WTC11 (cell line): ENCODE measurements at regions not wholly inside any gene's neighbourhood (a gene's known extent, or its start where the extent isn't known, plus 50 kb on each side); places are given as distances from the start of the nearest gene placed in this dataset.

ENCODE experiments used
- ATAC-seq: fragments of 200-7000 bp; cut with Tn5 transposase; 2 replicates; pipeline ENCODE4 v1.10.0; 2021; ENCODE audit warnings: mild to moderate bottlenecking, moderate library complexity
- CTCF ChIA-PET: fragments of 300-600 bp; sonication (Branson Sonifier 250); formaldehyde crosslinking; loops from one replicate; lab custom pipeline; 2021; ENCODE audit warnings: antibody characterized with exemption; lab: Charles Lee
- POLR2A ChIA-PET: fragments of 350-600 bp; sonication (Branson Sonifier 250); formaldehyde crosslinking; loops from one replicate; lab custom pipeline; 2021; ENCODE audit warnings: antibody characterized with exemption; lab: Charles Lee
- DNase-seq: peaks from one replicate; pipeline ENCODE4 v3.0.0; 2021; ENCODE audit warnings: low spot score
- H3K27ac Mint-ChIP-seq: 2 replicates; pipeline ENCODE4 v1.8.0; 2021; ENCODE audit warnings: mixed read lengths
- H3K27me3 Mint-ChIP-seq: 2 replicates; pipeline ENCODE4 v1.8.0; 2021; ENCODE audit warnings: low read depth, mild to moderate bottlenecking, moderate library complexity, mixed read lengths
- H3K36me3 Mint-ChIP-seq: 2 replicates; pipeline ENCODE4 v1.8.0; 2021; ENCODE audit warnings: mixed read lengths
- H3K4me1 Mint-ChIP-seq: 2 replicates; pipeline ENCODE4 v1.8.0; 2022; ENCODE audit warnings: mixed read lengths
- H3K4me3 Mint-ChIP-seq: 2 replicates; pipeline ENCODE4 v1.8.0; 2021; ENCODE audit warnings: mild to moderate bottlenecking, moderate library complexity, mixed read lengths
- H3K9me3 Mint-ChIP-seq: 2 replicates; pipeline ENCODE4 v1.8.0; 2021; ENCODE audit warnings: mixed read lengths
- AR ChIP-seq: fragments of 250-450 bp; sonication (Bioruptor Pico); IDR thresholded peaks from 2 replicates; pipeline ENCODE4 v1.9.0; 2021; ENCODE audit warnings: mild to moderate bottlenecking
- E2F1 ChIP-seq: sonication (generic); formaldehyde crosslinking; IDR thresholded peaks from 2 replicates; pipeline ENCODE4 v1.8.0; 2022; ENCODE audit warnings: mild to moderate bottlenecking, missing genetic modification reagents
- ELF4 ChIP-seq: sonication (generic); formaldehyde crosslinking; IDR thresholded peaks from 2 replicates; pipeline ENCODE4 v1.8.1; 2022; ENCODE audit warnings: low read depth, mild to moderate bottlenecking, moderate library complexity, missing genetic modification reagents
- ETV6 ChIP-seq: sonication (generic); formaldehyde crosslinking; IDR thresholded peaks from 2 replicates; pipeline ENCODE4 v1.8.1; 2022; ENCODE audit warnings: mild to moderate bottlenecking, missing genetic modification reagents
- GTF2I ChIP-seq: fragments of 250-450 bp; sonication (Bioruptor Pico); conservative IDR thresholded peaks from 2 replicates; pipeline ENCODE4 v1.4.0; 2021; ENCODE audit warnings: mild to moderate bottlenecking
- IRF2 ChIP-seq: sonication (generic); formaldehyde crosslinking; IDR thresholded peaks from 2 replicates; pipeline ENCODE4 v1.8.0; 2022; ENCODE audit warnings: low read depth, missing genetic modification reagents, borderline replicate concordance
- NFE2L1 ChIP-seq: sonication (generic); formaldehyde crosslinking; IDR thresholded peaks from 2 replicates; pipeline ENCODE4 v1.8.1; 2023; ENCODE audit warnings: missing genetic modification reagents
- OVOL2 ChIP-seq: fragments of 250-450 bp; sonication (Bioruptor Pico); IDR thresholded peaks from 2 replicates; pipeline ENCODE4 v1.9.0; 2021; ENCODE audit warnings: mild to moderate bottlenecking, borderline replicate concordance
- RORB ChIP-seq: fragments of 250-450 bp; sonication (Bioruptor Pico); IDR thresholded peaks from 2 replicates; pipeline ENCODE4 v1.9.0; 2021; ENCODE audit warnings: mild to moderate bottlenecking
- ZBTB21 ChIP-seq: sonication (generic); formaldehyde crosslinking; IDR thresholded peaks from 2 replicates; pipeline ENCODE4 v1.8.1; 2023; ENCODE audit warnings: mild to moderate bottlenecking, missing genetic modification reagents, borderline replicate concordance
- ZMAT4 ChIP-seq: fragments of 250-450 bp; sonication (Bioruptor Pico); IDR thresholded peaks from 2 replicates; pipeline ENCODE4 v1.9.0; 2021; ENCODE audit warnings: mild to moderate bottlenecking
- ZNF416 ChIP-seq: fragments of 250-450 bp; sonication (Bioruptor Pico); IDR thresholded peaks from 2 replicates; pipeline ENCODE4 v1.9.0; 2021; ENCODE audit warnings: mild to moderate bottlenecking, inconsistent platforms
- TF ChIP-seq, protein P1 (sequence below): sonication (generic); formaldehyde crosslinking; IDR thresholded peaks from 2 replicates; pipeline ENCODE4 v1.8.1; 2023; ENCODE audit warnings: mild to moderate bottlenecking, missing genetic modification reagents, moderate library complexity
- TF ChIP-seq, protein P2 (sequence below): fragments of 250-450 bp; sonication (Bioruptor Pico); conservative IDR thresholded peaks from 2 replicates; pipeline ENCODE4 v1.9.0; 2021; ENCODE audit warnings: mild to moderate bottlenecking
- TF ChIP-seq, protein P3 (sequence below): sonication (generic); formaldehyde crosslinking; conservative IDR thresholded peaks from 2 replicates; pipeline ENCODE4 v1.8.1; 2023; ENCODE audit warnings: mild to moderate bottlenecking, low read depth, missing genetic modification reagents, moderate library complexity

- no peak overlapping the region for H3K27ac Mint-ChIP-seq
- no peaks in the 10 kb centered on the region for H3K36me3 Mint-ChIP-seq
- POLR2A ChIA-PET, result no interaction called here
- DNase-seq, result no peak
- TF ChIP-seq NFE2L1 (CRISPR knock-in tag), result no peak
- H3K4me1 Mint-ChIP-seq, result no peaks in the 10 kb centered on the region
- ATAC-seq, result no peak; the same call in 1 of the 2 replicates
- H3K27me3 Mint-ChIP-seq, result no peaks in the 10 kb centered on the region
- no peak overlapping the region for H3K4me3 Mint-ChIP-seq
- no peaks in the 10 kb centered on the region for H3K9me3 Mint-ChIP-seq
- CTCF ChIA-PET, result no interaction called here
Observed at GRCh38 chr9:103681435-103681834, 412.7 kb upstream of the SMC2 start.

DNA sequence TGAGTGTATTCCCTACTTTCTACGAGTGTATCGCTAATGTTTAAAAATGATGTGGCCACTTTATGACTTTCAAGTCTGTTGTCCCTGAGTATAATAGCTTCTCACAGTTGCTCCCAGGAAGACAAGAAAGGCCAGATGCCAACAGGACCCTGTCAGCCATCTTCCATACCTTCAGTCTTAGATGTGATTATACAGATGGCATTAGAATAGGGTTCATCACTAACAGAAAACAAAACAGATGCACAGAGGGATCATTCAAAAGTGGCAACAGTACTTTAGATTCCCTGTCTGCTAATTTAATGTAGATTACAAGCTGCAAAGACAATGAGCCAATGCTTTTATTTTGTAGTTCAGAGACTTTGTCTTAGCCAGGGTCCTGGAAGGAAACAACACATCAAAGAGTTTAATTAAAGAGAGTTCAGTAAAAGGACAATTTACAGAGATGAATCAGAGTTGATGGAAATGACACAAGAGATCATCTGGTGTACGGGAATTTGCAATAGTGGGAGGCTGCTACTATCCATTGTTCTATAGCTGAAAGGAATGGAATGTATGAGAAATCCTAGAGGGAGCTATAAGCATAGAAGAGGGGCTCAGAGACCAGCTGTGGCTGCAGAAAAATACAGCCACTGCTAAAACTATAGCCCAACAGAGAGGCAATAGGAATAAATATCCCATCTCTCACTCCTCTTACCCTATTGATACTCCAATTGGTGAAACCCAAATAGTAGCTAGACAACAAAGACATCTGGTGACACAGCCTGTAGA lies 393.7 kb upstream of the SMC2 start:
- DNase-seq (no peak), ATAC-seq (peak; percentile 76)
- Mint-ChIP-seq H3K4me1 (peaks cover 17% of the 10 kb centered on the region), H3K36me3 (no peaks in the 10 kb centered on the region), H3K27ac (no peak overlapping the region), H3K9me3 (peaks cover 6% of the 10 kb centered on the region), H3K4me3 (no peak overlapping the region), H3K27me3 (no peaks in the 10 kb centered on the region)
- no peak for TF ChIP-seq GTF2I
- TF ChIP-seq ETV6 (CRISPR knock-in tag), result no peak
- no peak for TF ChIP-seq ZBTB21
- CTCF ChIA-PET, result interaction anchor here (0.6 kb wide), 1 partner anchor 218 kb away, joined by 3 read pairs; no protein-coding TSS in a partner anchor
- POLR2A ChIA-PET, result no interaction called here

DNA sequence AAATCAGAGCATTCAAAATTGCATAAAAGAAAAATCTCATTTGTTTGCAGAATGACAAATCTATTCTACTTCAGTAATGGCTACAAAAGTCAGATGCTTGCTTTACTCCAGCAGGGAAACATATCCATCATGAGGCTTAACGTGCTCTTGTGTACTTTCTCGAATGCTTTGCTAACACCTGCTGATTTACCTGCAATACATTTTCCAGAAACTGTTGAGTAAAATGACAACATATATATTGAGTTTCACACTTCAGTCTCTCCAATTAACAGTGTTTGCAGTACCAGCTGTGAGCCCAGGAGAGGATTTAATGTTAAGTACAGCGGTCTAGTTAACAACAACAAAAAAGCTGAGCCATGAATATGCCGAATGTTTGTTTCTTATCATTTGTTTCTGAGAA lies 391.5 kb upstream of the SMC2 start:
- H3K27ac Mint-ChIP-seq, result no peak overlapping the region
- DNase-seq, result no peak
- ChIA-PET POLR2A (no interaction called here), CTCF (no interaction called here)
- no peak overlapping the region for H3K4me3 Mint-ChIP-seq
- H3K27me3 Mint-ChIP-seq, result no peaks in the 10 kb centered on the region
- ATAC-seq, result no peak
- TF ChIP-seq E2F1 (CRISPR knock-in tag) (no peak), ZMAT4 (CRISPR knock-in tag) (no peak), AR (CRISPR knock-in tag) (no peak)
- TF ChIP-seq, protein P1, sequence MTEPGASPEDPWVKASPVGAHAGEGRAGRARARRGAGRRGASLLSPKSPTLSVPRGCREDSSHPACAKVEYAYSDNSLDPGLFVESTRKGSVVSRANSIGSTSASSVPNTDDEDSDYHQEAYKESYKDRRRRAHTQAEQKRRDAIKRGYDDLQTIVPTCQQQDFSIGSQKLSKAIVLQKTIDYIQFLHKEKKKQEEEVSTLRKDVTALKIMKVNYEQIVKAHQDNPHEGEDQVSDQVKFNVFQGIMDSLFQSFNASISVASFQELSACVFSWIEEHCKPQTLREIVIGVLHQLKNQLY (CRISPR knock-in tag), result no peak
- no peaks in the 10 kb centered on the region for H3K36me3 Mint-ChIP-seq
- H3K4me1 Mint-ChIP-seq, result peaks cover 17% of the 10 kb centered on the region
- peaks cover 6% of the 10 kb centered on the region for H3K9me3 Mint-ChIP-seq

GRCh38 chr9:103707181-103707580 lies 386.9 kb upstream of the SMC2 start:
- POLR2A ChIA-PET, result no interaction called here
- no peaks in the 10 kb centered on the region for H3K27me3 Mint-ChIP-seq

More at GRCh38 chr9:103707181-103707580, 386.9 kb upstream of the SMC2 start:
- H3K4me1 Mint-ChIP-seq, result 0 out of 2 replicates have a peak, but pooled peaks cover 2% of the 10 kb centered on the region
- H3K4me3 Mint-ChIP-seq, result no peak overlapping the region
- no peaks in the 10 kb centered on the region; the same call in 1 of the 2 replicates for H3K36me3 Mint-ChIP-seq
- H3K9me3 Mint-ChIP-seq, result peaks cover 19% of the 10 kb centered on the region
- DNase-seq (no peak), ATAC-seq (no peak)
- CTCF ChIA-PET, result no interaction called here
- TF ChIP-seq OVOL2 (CRISPR knock-in tag) (no peak), ELF4 (no peak), RORB (CRISPR knock-in tag) (no peak), ZNF416 (CRISPR knock-in tag) (no peak), IRF2 (CRISPR knock-in tag) (no peak), NFE2L1 (CRISPR knock-in tag) (no peak)
- TF ChIP-seq, protein P2, sequence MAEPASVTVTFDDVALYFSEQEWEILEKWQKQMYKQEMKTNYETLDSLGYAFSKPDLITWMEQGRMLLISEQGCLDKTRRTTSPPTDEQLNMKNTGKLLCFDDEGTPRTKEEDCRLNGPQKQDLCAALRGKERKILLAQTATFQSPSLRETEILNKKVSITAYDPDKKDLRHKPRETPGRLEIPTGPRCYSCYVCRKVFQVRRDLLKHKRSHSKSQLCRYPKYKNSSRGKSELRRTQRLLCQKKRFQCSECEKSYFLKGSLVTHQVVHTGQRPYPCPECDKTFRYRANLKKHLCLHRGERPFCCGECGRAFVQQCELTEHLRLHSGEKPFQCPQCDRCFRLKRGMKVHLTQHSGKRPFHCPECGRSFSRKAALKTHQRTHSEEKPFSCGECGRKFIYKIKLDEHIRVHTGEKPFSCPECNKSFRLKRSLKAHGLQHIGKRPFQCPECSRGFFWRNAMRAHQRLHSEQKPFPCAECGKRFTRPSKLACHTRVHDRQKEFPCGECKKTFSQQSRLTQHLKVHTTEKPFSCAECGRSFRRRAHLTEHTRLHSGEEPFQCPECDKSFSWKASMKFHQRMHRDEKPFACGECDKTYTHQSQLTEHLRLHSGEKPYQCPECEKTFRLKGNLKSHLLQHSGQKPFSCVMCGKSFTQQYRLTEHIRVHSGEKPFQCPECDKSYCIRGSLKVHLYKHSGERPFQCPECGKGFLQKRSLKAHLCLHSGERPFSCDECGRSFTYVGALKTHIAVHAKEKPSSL (CRISPR knock-in tag), result no peak
- TF ChIP-seq, protein P3, sequence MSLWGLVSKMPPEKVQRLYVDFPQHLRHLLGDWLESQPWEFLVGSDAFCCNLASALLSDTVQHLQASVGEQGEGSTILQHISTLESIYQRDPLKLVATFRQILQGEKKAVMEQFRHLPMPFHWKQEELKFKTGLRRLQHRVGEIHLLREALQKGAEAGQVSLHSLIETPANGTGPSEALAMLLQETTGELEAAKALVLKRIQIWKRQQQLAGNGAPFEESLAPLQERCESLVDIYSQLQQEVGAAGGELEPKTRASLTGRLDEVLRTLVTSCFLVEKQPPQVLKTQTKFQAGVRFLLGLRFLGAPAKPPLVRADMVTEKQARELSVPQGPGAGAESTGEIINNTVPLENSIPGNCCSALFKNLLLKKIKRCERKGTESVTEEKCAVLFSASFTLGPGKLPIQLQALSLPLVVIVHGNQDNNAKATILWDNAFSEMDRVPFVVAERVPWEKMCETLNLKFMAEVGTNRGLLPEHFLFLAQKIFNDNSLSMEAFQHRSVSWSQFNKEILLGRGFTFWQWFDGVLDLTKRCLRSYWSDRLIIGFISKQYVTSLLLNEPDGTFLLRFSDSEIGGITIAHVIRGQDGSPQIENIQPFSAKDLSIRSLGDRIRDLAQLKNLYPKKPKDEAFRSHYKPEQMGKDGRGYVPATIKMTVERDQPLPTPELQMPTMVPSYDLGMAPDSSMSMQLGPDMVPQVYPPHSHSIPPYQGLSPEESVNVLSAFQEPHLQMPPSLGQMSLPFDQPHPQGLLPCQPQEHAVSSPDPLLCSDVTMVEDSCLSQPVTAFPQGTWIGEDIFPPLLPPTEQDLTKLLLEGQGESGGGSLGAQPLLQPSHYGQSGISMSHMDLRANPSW (CRISPR knock-in tag), result no peak
- no peak overlapping the region for H3K27ac Mint-ChIP-seq
